ENCODE measurements at regions not wholly inside any gene's neighbourhood (a gene's known extent, or its start where the extent isn't known, plus 50 kb on each side); places are given as distances from the start of the nearest gene placed in this dataset.
A peak's percentile ranks its signal among the peaks of the same experiment; 100 is the strongest.

- no peak for FAIRE-seq
- Histone ChIP-seq H4K8ac (ENCODE audit: extremely low read depth, insufficient read depth, low read length) (no peak overlapping the region), H3K56ac (replicated peaks; ENCODE audit: insufficient read length, low read depth, low read length) (no peak overlapping the region), H3K4ac (replicated peaks; ENCODE audit: insufficient read length, low read depth, low read length) (no peak overlapping the region), H3K18ac (ENCODE audit: extremely low read depth, low read length) (no peak overlapping the region), H2BK15ac (ENCODE audit: low read length) (no peak overlapping the region), H3K27ac (ENCODE audit: low read depth, low read length) (no peak overlapping the region), H3K36me3 (ENCODE audit: control insufficient read depth in 2 of 4, insufficient read depth in 4 of 4, low read length in 3 of 4) (no peaks in the 10 kb centered on the region), H3K27me3 (replicated peaks in 1 of 4; ENCODE audit: control insufficient read depth in 3 of 4, extremely low read depth in 1 of 4, insufficient read depth in 3 of 4, low read length in 3 of 4) (no peaks in the 10 kb centered on the region), H2AK5ac (ENCODE audit: low read depth, low read length) (no peak overlapping the region), H3K4me1 (replicated peaks in 1 of 4; ENCODE audit: control insufficient read depth in 3 of 4, insufficient read depth in 4 of 4, low read length in 3 of 4) (peaks cover 0 to 4% (median 1%) of the 10 kb centered on the region in 4 experiments; a peak in 1 of 7 replicates), H3K9me3 (ENCODE audit: insufficient read depth in 2 of 2, low read depth in 1 of 2, low read length in 1 of 2) (no peaks in the 10 kb centered on the region), H3K9ac (replicated peaks in 1 of 4; ENCODE audit: extremely low read depth in 1 of 4, low read depth in 3 of 4, low read length in 3 of 4) (no peak overlapping the region), H3K14ac (ENCODE audit: insufficient read length) (no peak overlapping the region), H2BK12ac (ENCODE audit: low read depth, low read length) (no peak overlapping the region), H3K23ac (ENCODE audit: insufficient read length) (no peak overlapping the region), H4K20me1 (replicated peaks in 1 of 2; ENCODE audit: control insufficient read depth in 1 of 2, insufficient read depth in 2 of 2, low read length in 2 of 2) (no peaks in the 10 kb centered on the region), H3K4me2 (ENCODE audit: insufficient read depth in 1 of 2, low read depth in 2 of 2, low read length in 2 of 2) (no peak overlapping the region), H4K91ac (replicated peaks; ENCODE audit: insufficient read length, low read length) (no peak overlapping the region), H3K79me1 (ENCODE audit: low read depth, low read length) (no peaks in the 10 kb centered on the region), H3K23me2 (ENCODE audit: low read depth, low read length) (no peaks in the 10 kb centered on the region), H4K5ac (ENCODE audit: insufficient read length, low read depth, low read length) (no peak overlapping the region), H3K4me3 (ENCODE audit: extremely low read depth in 1 of 4, insufficient read depth in 2 of 4, low read depth in 3 of 4, low read length in 4 of 4) (no peak overlapping the region), H2BK20ac (ENCODE audit: low read length) (no peak overlapping the region), H2AFZ (ENCODE audit: low read length) (no peak overlapping the region), H2BK5ac (ENCODE audit: low read depth, low read length) (no peak overlapping the region), H3K79me2 (ENCODE audit: control insufficient read depth in 1 of 2, insufficient read depth in 2 of 2, low read length in 2 of 2) (no peaks in the 10 kb centered on the region), H2BK120ac (replicated peaks; ENCODE audit: low read depth, low read length) (no peak overlapping the region)
- DNase-seq (ENCODE audit: low read depth in 1 of 2, low spot score in 2 of 2) = no peak
- TF ChIP-seq E2F6 (IDR thresholded peaks at IDR 0.05) = no peak
- TF ChIP-seq TEAD4 (IDR thresholded peaks at IDR 0.05; ENCODE audit: low read depth, low read length) = peak; percentile 62; the same call in 1 of the 2 replicates
- ChIA-PET CTCF (ENCODE audit: partially characterized antibody) (interaction anchor here (1.3 to 3.4 kb wide), 3 partner anchors 9 to 25 kb away, joined by 3 to 23 read pairs (median 6); no protein-coding TSS in a partner anchor), POLR2A (ENCODE audit: partially characterized antibody) (no interaction called here)
Measured at GRCh38 chr3:71885006-71885405, 100.1 kb upstream of the PROK2 start.

Measured in H1 (cell line).